K562 (cell line): ENCODE measurements at regions not wholly inside any gene's neighbourhood (a gene's known extent, or its start where the extent isn't known, plus 50 kb on each side); places are given as distances from the start of the nearest gene placed in this dataset.

Experiments
- ATAC-seq: fragments of 200-7000 bp; cut with Tn5 transposase; 3 replicates; pipeline ENCODE4 v1.9.1; 2020; ENCODE audit warnings: moderate library complexity
- BruUV-seq: library from RNA; stranded (reverse); fragments of 400-500 nt; replicated peaks from 2 replicates; lab custom pipeline; 2021; lab: Mats Ljungman, UMichigan
- CTCF ChIA-PET: fragments of 300-600 bp; formaldehyde crosslinking; extraction: SDS; loops from one replicate; lab custom pipeline; 2021; ENCODE audit warnings: low intra/inter-chr PET ratio; lab: Yijun Ruan, JAX
- POLR2A ChIA-PET: fragments of 300-600, 350-650 bp; sonication (Branson Sonifier 250); formaldehyde crosslinking; extraction: SDS; loops from one replicate; lab custom pipeline; 2021; ENCODE audit warnings: antibody characterized with exemption, inconsistent platforms; lab: Yijun Ruan, JAX
- DNase-seq, 4 experiments: peaks; one replicate each; pipeline versions ENCODE4 v3.0.0 to v3.0.0-alpha.2; 2011 to 2018; ENCODE audit warnings: low spot score in 3 of 4, mixed read lengths in 3 of 4; ENCODE audit errors: extremely low read depth in 1 of 4
- FAIRE-seq: peaks from 2 replicates; lab custom pipeline; 2011; peaks lifted over from hg19 to GRCh38; lab: Jason Lieb, UNC
- H2AFZ ChIP-seq: 2 replicates; pipeline ENCODE4 v1.6.0; 2011; ENCODE audit warnings: low read depth, low read length, control low read depth, inconsistent platforms
- H3K27ac ChIP-seq: fragments of 200-600 bp; 3 replicates; pipeline ENCODE4 v1.8.0; 2011; ENCODE audit warnings: low read depth, mild to moderate bottlenecking, control low read depth, inconsistent platforms, low read length, moderate library complexity, mixed read lengths; ENCODE audit errors: extremely low read depth
- H3K27me3 ChIP-seq, 2 experiments: fragments of 300-600 bp in 1 of 2; 2 replicates in 1 of 2; 3 replicates in 1 of 2; pipeline versions ENCODE4 v1.6.0 to v1.8.0; 2011; ENCODE audit warnings: inconsistent platforms in 2 of 2, low read length in 2 of 2, mild to moderate bottlenecking in 1 of 2, mixed read lengths in 1 of 2, moderate library complexity in 1 of 2; ENCODE audit not compliant: control insufficient read depth in 2 of 2, insufficient read depth in 2 of 2
- H3K36me3 ChIP-seq: fragments of 300-600 bp; 3 replicates; pipeline ENCODE4 v1.8.0; 2011; ENCODE audit warnings: mild to moderate bottlenecking, low read length, inconsistent platforms; ENCODE audit not compliant: control insufficient read depth, insufficient read depth
- H3K4me1 ChIP-seq, 2 experiments: fragments of 200-600 bp in 1 of 2; replicated peaks in 1 of 2; 2 replicates in 1 of 2; 3 replicates in 1 of 2; pipeline versions ENCODE4 v1.5.1 to v1.8.0; 2011; ENCODE audit warnings: inconsistent platforms in 2 of 2, low read length in 2 of 2, mild to moderate bottlenecking in 1 of 2, mixed read lengths in 1 of 2, moderate library complexity in 1 of 2; ENCODE audit not compliant: control insufficient read depth in 2 of 2, insufficient read depth in 2 of 2
- H3K4me2 ChIP-seq: 2 replicates; pipeline ENCODE4 v1.6.1; 2011; ENCODE audit warnings: low read length, control low read depth, inconsistent platforms, mixed read lengths; ENCODE audit not compliant: insufficient read depth
- H3K4me3 ChIP-seq: fragments of 200-600 bp; sonication (generic), shearing (Covaris generic); 2 replicates; pipeline ENCODE4 v1.5.1; 2016; ENCODE audit warnings: control low read depth, inconsistent platforms
- H3K79me2 ChIP-seq: fragments of 200-600 bp; 3 replicates; pipeline ENCODE4 v1.8.0; 2011; ENCODE audit warnings: low read length, inconsistent platforms; ENCODE audit not compliant: control insufficient read depth, insufficient read depth
- H3K9ac ChIP-seq, 2 experiments: 2 replicates each; pipeline versions ENCODE4 v1.6.0 to v1.6.1; 2011; ENCODE audit warnings: low read depth in 2 of 2, low read length in 2 of 2, control low read depth in 1 of 2, inconsistent platforms in 1 of 2, mild to moderate bottlenecking in 1 of 2, mixed read lengths in 1 of 2; ENCODE audit not compliant: insufficient read depth in 1 of 2
- H3K9me1 ChIP-seq: one replicate; pipeline ENCODE4 v1.6.0; 2011; ENCODE audit warnings: inconsistent platforms, mild to moderate bottlenecking, low read length, moderate library complexity; ENCODE audit not compliant: control insufficient read depth, insufficient read depth
- H3K9me3 ChIP-seq: replicated peaks from 2 replicates; pipeline ENCODE4 v1.5.1; 2011; ENCODE audit warnings: low read depth, low read length, inconsistent platforms; ENCODE audit not compliant: control insufficient read depth, insufficient read depth
- H4K20me1 ChIP-seq: replicated peaks from 2 replicates; pipeline ENCODE4 v1.6.1; 2011; ENCODE audit warnings: low read length, inconsistent platforms, mixed read lengths; ENCODE audit not compliant: control insufficient read depth, insufficient read depth
- ADNP ChIP-seq: fragments of 200-800 bp; sonication (Bioruptor generic); IDR thresholded peaks from 2 replicates; pipeline ENCODE4 v1.6.1; 2016; ENCODE audit warnings: missing genetic modification characterization, missing compliant biosample characterization
- ARID1B ChIP-seq: fragments of 450-650 bp; IDR thresholded peaks from 2 replicates; pipeline ENCODE4 v1.6.1; 2016; ENCODE audit warnings: antibody characterized with exemption, mild to moderate bottlenecking, inconsistent platforms
- DMBX1 ChIP-seq: fragments of 250-450 bp; sonication (Bioruptor Pico); IDR thresholded peaks from 2 replicates; pipeline ENCODE4 v1.8.0; 2022; ENCODE audit warnings: inconsistent platforms, mild to moderate bottlenecking, moderate library complexity, borderline replicate concordance
- FOS ChIP-seq: IDR thresholded peaks from 3 replicates; pipeline ENCODE4 v1.6.1; 2011; ENCODE audit not compliant: insufficient read length; ENCODE audit errors: extremely low read depth
- HNRNPH1 ChIP-seq: fragments of 200-400 bp; formaldehyde crosslinking; optimal IDR thresholded peaks from 2 replicates; pipeline ENCODE3; 2017; ENCODE audit warnings: low read depth, mild to moderate bottlenecking, low read length, moderate library complexity
- HSF4 ChIP-seq: fragments of 250-450 bp; sonication (Bioruptor Pico); IDR thresholded peaks from 2 replicates; pipeline ENCODE4 v2.1.2; 2022; ENCODE audit warnings: mild to moderate bottlenecking, moderate library complexity, borderline replicate concordance
- MTF1 ChIP-seq: fragments of 250-450 bp; sonication (Bioruptor Pico); IDR thresholded peaks from 2 replicates; pipeline ENCODE4 v1.9.0; 2021; ENCODE audit warnings: moderate library complexity, mild to moderate bottlenecking, inconsistent platforms, borderline replicate concordance
- NFE2L1 ChIP-seq: fragments of 450-650 bp; IDR thresholded peaks from 2 replicates; pipeline ENCODE4 v1.6.1; 2016; ENCODE audit warnings: missing genetic modification characterization, low read depth, mild to moderate bottlenecking, missing compliant biosample characterization, moderate library complexity, borderline replicate concordance
- NFIX ChIP-seq: fragments of 250-450 bp; sonication (Bioruptor Pico); IDR thresholded peaks from 2 replicates; pipeline ENCODE4 v1.4.0; 2020; ENCODE audit warnings: low read depth, mild to moderate bottlenecking, moderate library complexity
- NFXL1 ChIP-seq: fragments of 450-650 bp; formaldehyde crosslinking; IDR thresholded peaks from 2 replicates; pipeline ENCODE4 v1.4.0; 2021; ENCODE audit warnings: mild to moderate bottlenecking
- NRF1 ChIP-seq, 2 experiments: fragments of 450-650 bp; IDR thresholded peaks in 1 of 2; conservative IDR thresholded peaks in 1 of 2; 2 replicates each; pipeline ENCODE4 v1.6.1; 2014; ENCODE audit warnings: mild to moderate bottlenecking in 2 of 2
- RUNX1 ChIP-seq: sonication (generic); IDR thresholded peaks from 2 replicates; pipeline ENCODE4 v1.6.1; 2016; ENCODE audit warnings: antibody characterized with exemption, low read depth
- SMARCA4 ChIP-seq: fragments of 450-650 bp; IDR thresholded peaks from 2 replicates; pipeline ENCODE4 v1.6.1; 2016
- USF1 ChIP-seq: sonication (generic); formaldehyde crosslinking; IDR thresholded peaks from 2 replicates; pipeline ENCODE4 v1.9.0; 2022; ENCODE audit warnings: mild to moderate bottlenecking, missing genetic modification reagents
- ZNF140 ChIP-seq: fragments of 250-450 bp; sonication (Bioruptor Pico); IDR thresholded peaks from 2 replicates; pipeline ENCODE4 v1.8.0; 2021; ENCODE audit warnings: moderate library complexity, mild to moderate bottlenecking, inconsistent platforms
- ZNF57 ChIP-seq: fragments of 450-650 bp; formaldehyde crosslinking; IDR thresholded peaks from 2 replicates; pipeline ENCODE4 v1.4.0; 2020; ENCODE audit warnings: mild to moderate bottlenecking, moderate library complexity
- WGBS: fragments of 100-300 bp; shearing (Covaris generic); methylation state at CpG from one replicate; pipeline ENCODE4 v1.1.6; 2016; ENCODE audit warnings: low coverage, mixed read lengths; ENCODE audit not compliant: insufficient coverage; ENCODE audit errors: missing lambda C conversion rate; 5-methylcytosine and 5-hydroxymethylcytosine counted together
- in situ Hi-C: fragments of 300-500 bp; cut with MboI; formaldehyde crosslinking; loops from 4 replicates; pipeline ENCODE4 v1.15.0; 2018; ENCODE audit warnings: inconsistent platforms, mixed read lengths
- intact Hi-C: fragments of 100-400 bp; cut with micrococcal nuclease; formaldehyde crosslinking; loops from 2 replicates; pipeline ENCODE4 v1.14.2; 2022
- TF ChIP-seq, protein P1 (sequence below): fragments of 450-650 bp; formaldehyde crosslinking; IDR thresholded peaks from 2 replicates; pipeline ENCODE4 v1.4.0; 2020; ENCODE audit warnings: mild to moderate bottlenecking, moderate library complexity

- DNase-seq (no peak), ATAC-seq (no peak), FAIRE-seq (no peak)
- Histone ChIP-seq H3K79me2 (no peaks in the 10 kb centered on the region), H3K9me1 (no peaks in the 10 kb centered on the region), H3K36me3 (no peaks in the 10 kb centered on the region), H4K20me1 (no peaks in the 10 kb centered on the region), H2AFZ (no peak overlapping the region), H3K27ac (no peak overlapping the region), H3K4me1 (no peaks in the 10 kb centered on the region), H3K9me3 (no peaks in the 10 kb centered on the region), H3K9ac (no peak overlapping the region), H3K27me3 (peaks cover 5 to 6% of the 10 kb centered on the region in 2 experiments; a peak in 2 of 5 replicates), H3K4me2 (no peak overlapping the region), H3K4me3 (no peak overlapping the region)
- ChIA-PET CTCF (no interaction called here), POLR2A (no interaction called here)
- intact Hi-C loops: no loop called here
- in situ Hi-C loops: no loop called here
- TF ChIP-seq ADNP (tag): no peak
- TF ChIP-seq NFE2L1 (tag): no peak
- no peak for TF ChIP-seq NFXL1 (CRISPR knock-in tag)
- no peak for TF ChIP-seq ZNF57 (CRISPR knock-in tag)
- TF ChIP-seq NRF1 (conservative IDR thresholded peaks at IDR 0.05 in 1 of 2, IDR thresholded peaks at IDR 0.05 in 1 of 2): no peak
- BruUV-seq: no TSS peak
- WGBS: 0% methylated on average over 3 of the region's 3 CpGs
Measured at GRCh38 chr16:6279286-6279685, 1053.4 kb upstream of the RBFOX1 start.

DNA sequence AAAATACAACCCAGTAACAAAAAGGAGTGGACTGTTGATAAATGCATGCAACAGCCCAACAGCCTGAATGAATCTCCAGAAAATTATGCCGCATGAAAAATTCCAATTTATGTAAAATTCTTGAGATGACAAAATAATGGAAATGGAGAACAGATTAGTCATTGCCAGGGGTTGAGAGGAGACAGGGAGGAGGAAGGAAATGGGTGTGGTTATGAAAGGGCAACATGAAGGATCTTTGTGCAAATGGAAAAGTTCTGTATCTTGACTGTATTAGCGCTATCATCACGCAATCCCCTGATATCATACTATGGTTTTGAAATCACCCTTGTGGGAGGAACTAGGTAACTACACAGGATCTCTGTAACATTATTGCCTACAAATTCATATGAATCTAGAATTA, 1058.3 kb upstream of the RBFOX1 start:
- no peak overlapping the region for H3K9ac ChIP-seq
- BruUV-seq: no TSS peak
- H3K4me1 ChIP-seq: no peaks in the 10 kb centered on the region
- 5% methylated on average over 3 of the region's 3 CpGs for WGBS
- in situ Hi-C loops (no loop called here), intact Hi-C loops (no loop called here)
- no peaks in the 10 kb centered on the region for H4K20me1 ChIP-seq
- no peak overlapping the region for H3K27ac ChIP-seq
- no peaks in the 10 kb centered on the region for H3K79me2 ChIP-seq
- FAIRE-seq (no peak), DNase-seq (no peak), ATAC-seq (no peak)
- H3K36me3 ChIP-seq: no peaks in the 10 kb centered on the region
- no peaks in the 10 kb centered on the region for H3K9me1 ChIP-seq
- no peak overlapping the region for H3K4me3 ChIP-seq
- H3K4me2 ChIP-seq: no peak overlapping the region
- H2AFZ ChIP-seq: no peak overlapping the region
- H3K27me3 ChIP-seq: no peaks in the 10 kb centered on the region
- ChIA-PET POLR2A (no interaction called here), CTCF (no interaction called here)
- no peaks in the 10 kb centered on the region for H3K9me3 ChIP-seq
- TF ChIP-seq DMBX1 (CRISPR knock-in tag): no peak
- no peak for TF ChIP-seq HNRNPH1
- no peak for TF ChIP-seq RUNX1
- no peak for TF ChIP-seq FOS
- no peak for TF ChIP-seq ZNF140 (CRISPR knock-in tag)
- TF ChIP-seq USF1 (CRISPR knock-in tag): no peak
- TF ChIP-seq, protein P1, sequence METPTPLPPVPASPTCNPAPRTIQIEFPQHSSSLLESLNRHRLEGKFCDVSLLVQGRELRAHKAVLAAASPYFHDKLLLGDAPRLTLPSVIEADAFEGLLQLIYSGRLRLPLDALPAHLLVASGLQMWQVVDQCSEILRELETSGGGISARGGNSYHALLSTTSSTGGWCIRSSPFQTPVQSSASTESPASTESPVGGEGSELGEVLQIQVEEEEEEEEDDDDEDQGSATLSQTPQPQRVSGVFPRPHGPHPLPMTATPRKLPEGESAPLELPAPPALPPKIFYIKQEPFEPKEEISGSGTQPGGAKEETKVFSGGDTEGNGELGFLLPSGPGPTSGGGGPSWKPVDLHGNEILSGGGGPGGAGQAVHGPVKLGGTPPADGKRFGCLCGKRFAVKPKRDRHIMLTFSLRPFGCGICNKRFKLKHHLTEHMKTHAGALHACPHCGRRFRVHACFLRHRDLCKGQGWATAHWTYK (CRISPR knock-in tag): no peak
- TF ChIP-seq MTF1 (CRISPR knock-in tag): no peak
- TF ChIP-seq HSF4 (CRISPR knock-in tag): no peak
- TF ChIP-seq SMARCA4: no peak
- no peak for TF ChIP-seq NFIX (CRISPR knock-in tag)
- TF ChIP-seq ARID1B: no peak
